Epidermal melanocyte (primary cell): ENCODE measurements at regions not wholly inside any gene's neighbourhood (a gene's known extent, or its start where the extent isn't known, plus 50 kb on each side); places are given as distances from the start of the nearest gene placed in this dataset.

Experiments
- DNase-seq: peaks from one replicate; pipeline ENCODE4 v3.0.0; 2011; ENCODE audit warnings: low spot score; ENCODE audit not compliant: insufficient read length

DNA sequence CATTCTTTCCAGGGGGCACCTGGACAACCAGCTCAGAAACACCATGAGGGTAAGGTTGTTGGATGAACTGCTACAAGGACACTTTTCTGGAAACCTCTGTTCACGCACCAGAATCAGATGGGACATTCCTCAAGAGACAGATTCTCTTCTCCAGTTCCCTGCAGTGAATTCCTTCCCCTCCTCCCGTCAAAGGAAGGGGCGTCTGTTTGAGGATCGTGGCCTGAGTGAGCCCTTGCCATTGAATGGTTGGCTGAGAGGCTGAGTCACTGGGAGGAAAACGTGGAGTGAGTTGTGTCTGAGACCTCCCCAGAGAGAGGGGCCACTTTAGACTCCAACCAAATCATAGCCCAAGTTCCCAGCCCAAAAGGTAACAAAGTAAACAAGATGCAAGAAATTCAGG, 79.4 kb upstream of the ZNF507 start:
- DNase-seq = no peak

DNA sequence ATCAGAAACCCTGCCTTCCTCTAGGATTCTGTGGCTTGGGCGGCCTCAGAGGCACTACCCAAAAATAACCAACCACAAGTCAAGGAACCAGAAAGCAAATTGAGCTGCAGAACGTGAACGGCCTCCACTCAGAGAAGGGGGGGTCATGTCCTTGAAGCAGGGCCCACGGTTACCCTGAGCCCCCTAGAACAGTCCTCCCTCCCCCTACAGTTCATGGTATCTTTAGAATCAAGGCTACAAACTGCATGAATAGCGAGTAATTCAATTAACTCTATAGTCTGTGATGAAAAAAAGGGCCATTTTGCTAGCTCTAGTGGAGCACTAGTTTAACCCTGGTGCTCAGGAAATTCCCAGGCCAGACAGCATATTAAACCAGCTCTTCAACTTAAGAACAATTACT, 79.0 kb upstream of the ZNF507 start:
- DNase-seq = no peak

GRCh38 chr19:32268381-32268780, 77.0 kb upstream of the ZNF507 start:
- DNase-seq = no peak

DNA sequence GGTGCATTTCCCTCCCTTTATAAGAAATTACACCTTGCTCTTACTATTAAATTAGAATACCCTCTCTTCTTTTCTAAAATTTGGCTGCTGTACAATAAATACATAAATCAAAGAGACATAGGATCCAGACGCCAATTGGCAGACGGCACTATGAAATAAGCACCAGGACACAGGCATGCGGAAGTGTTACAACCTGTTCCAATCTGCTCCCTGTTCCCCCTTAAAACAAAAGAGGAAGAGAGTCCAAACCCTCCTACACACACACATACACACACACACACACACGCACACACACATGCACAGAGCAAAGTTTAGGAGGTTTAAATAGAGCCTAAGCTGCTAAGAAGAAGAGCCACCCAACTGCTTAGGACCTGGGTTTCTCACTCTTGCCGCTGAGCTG, 75.6 kb upstream of the ZNF507 start:
- DNase-seq = no peak

DNA sequence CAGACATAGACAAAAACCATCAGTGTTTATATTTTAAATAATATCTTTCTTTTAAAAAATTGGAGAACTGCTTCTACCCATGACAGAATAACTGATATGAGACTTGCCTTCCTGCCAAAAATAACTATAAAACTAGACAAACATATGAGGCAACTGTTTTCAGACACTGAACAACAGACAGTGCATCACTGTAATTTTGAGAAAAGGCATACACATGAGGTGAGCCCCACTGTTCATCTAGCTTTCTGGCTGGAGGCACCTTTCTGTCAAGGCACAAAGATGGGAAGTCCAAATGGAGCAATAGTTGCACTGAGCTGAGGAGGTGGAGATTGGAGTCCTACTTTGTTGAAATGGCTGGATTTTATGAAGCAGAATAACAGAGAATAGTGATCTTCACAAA, 71.9 kb upstream of the ZNF507 start:
- no peak for DNase-seq

GRCh38 chr19:32287086-32287485, 58.3 kb upstream of the ZNF507 start:
- DNase-seq = no peak

DNA sequence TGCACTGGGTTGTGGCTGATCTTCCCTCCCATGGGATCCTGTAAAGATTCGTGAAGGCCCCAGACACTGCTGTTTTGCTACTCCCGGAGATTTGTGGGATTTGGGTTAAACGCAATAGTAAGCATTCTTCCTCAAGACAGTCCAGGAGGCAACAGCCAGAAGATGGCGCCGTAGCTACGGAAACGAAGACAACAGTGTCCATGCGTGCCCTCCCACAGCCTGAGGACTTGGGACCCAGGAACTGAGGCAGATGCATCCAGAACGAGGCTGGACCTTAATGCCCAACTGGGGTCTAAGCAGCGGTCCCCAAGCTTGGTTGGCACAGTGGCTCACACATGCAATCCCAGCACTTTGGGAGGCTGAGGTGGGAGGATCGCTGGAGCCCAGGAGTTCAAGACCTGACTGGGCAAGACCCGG, 57.6 kb upstream of the ZNF507 start:
- peak; percentile 24 for DNase-seq

DNA sequence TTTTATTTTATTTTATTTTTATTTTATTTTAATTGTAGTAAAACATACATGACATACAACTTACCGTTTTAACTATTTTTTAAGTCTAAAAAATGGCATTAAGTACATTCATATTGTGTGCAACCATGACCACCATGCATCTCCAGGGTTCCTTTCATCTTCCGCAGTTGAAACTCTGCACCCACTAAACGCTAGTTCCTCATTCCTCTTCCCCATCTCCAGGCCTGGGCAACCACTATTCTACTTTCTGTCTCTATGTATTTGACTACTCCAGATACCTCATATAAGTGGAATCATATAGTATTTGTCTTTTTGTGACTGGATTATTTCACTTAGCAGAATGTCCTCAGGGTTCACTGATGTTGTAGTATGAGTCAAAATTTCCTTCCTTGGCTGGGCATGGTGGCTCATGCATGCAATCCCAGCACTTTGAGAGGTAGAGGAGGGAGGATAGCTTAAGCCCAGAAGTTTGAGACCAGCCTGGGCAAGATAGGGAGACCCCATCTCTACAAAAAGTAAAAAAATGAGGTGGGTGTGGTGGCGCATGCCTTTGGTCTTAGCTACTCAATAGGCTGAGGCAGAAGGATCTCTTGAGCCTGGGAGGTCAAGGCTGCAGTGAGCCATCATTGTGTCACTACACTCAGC, 55.7 kb upstream of the ZNF507 start:
- no peak for DNase-seq

GRCh38 chr19:32291876-32292275, 53.5 kb upstream of the ZNF507 start:
- DNase-seq = no peak

DNA sequence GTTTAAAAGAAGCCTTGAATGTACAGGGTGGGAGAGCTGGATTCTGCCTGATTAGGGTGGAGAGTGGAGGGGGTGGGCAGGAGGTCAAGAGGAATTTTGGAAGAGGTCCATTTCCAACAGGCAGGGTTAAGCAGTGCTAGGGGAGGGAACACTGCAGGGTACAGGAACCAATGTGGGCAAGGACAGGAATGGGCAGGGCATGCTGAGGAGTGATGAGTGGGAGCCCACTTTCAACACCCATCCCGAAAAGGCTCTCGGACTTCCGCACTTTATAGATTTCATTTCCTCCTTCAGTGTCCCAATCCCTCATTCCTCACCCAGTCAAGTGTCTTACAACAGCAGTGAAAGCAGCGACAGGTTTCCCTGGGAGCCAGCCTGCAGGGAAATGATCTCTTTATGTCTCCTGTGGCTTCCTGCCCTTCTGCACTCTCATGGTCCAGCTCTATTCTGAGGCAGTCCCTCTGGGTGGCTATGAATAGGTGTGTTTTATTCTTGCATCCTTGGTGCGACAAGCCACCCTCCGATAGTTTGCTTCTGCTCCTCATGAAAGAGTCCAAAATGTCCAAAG, 50.5 kb upstream of the ZNF507 start:
- no peak for DNase-seq
